ENCODE measurements at regions not wholly inside any gene's neighbourhood (a gene's known extent, or its start where the extent isn't known, plus 50 kb on each side); places are given as distances from the start of the nearest gene placed in this dataset.

DNA sequence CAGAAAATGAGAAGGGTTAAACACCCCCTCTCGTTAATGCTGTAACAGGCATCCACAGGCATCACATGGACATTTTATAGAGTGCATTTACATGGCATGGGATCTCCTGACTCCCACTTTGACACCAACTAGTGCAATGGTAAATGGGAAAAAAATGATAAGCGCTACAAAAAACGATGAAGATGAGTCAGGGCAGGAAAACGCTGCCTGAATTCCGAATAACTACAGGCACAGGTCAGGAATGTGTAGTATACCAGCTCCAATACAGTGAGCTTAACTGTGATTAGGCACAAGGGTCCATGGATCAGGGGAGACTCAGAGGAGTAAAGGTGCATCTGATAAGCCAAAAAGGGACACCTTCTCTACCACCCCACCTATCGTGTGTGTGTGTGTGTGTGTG lies 223.6 kb downstream of the FOXO1 start:
- Mint-ChIP-seq H3K27me3 (no peaks in the 10 kb centered on the region), H3K4me1 (ENCODE audit: low read depth) (peaks cover 26% of the 10 kb centered on the region), H3K36me3 (ENCODE audit: low read depth) (no peaks in the 10 kb centered on the region), H3K27ac (no peak overlapping the region), H3K4me3 (no peak overlapping the region), H3K9me3 (no peaks in the 10 kb centered on the region)
- no peak for ATAC-seq (ENCODE audit: poor library complexity)
- Histone ChIP-seq H3K4me3 (ENCODE audit: low read length) (no peak overlapping the region), H3K27me3 (ENCODE audit: control insufficient read depth in 1 of 2, insufficient read depth in 2 of 2, low read length in 2 of 2) (no peaks in the 10 kb centered on the region), H3K27ac (ENCODE audit: low read depth in 1 of 2, low read length in 2 of 2) (no peak overlapping the region), H3K36me3 (ENCODE audit: insufficient read depth, low read length) (no peaks in the 10 kb centered on the region), H3K9me3 (ENCODE audit: control insufficient read depth in 1 of 2, insufficient read depth in 1 of 2, low read length in 2 of 2) (peaks cover 0 to 5% of the 10 kb centered on the region in 2 experiments), H3K4me1 (ENCODE audit: insufficient read depth, low read length) (peaks cover 28% of the 10 kb centered on the region)
- CTCF ChIA-PET, result no interaction called here
- TF ChIP-seq CTCF (IDR thresholded peaks at IDR 0.05), result no peak
- intact Hi-C loops (cut with DNase I, micrococcal nuclease), result no loop called here
- no peak for DNase-seq
- POLR2A ChIA-PET, result no interaction called here

GRCh38 chr13:40444241-40444640 lies 222.2 kb downstream of the FOXO1 start:
- ChIA-PET POLR2A (interaction anchor here (0.6 to 1.0 kb wide), 2 partner anchors 10 to 42 kb away, joined by 3 read pairs; no protein-coding TSS in a partner anchor), CTCF (no interaction called here)
- H3K27me3 ChIP-seq (ENCODE audit: control insufficient read depth in 1 of 2, insufficient read depth in 2 of 2, low read length in 2 of 2), result no peaks in the 10 kb centered on the region
- no peaks in the 10 kb centered on the region for H3K36me3 Mint-ChIP-seq (ENCODE audit: low read depth)
- H3K9me3 Mint-ChIP-seq, result no peaks in the 10 kb centered on the region
- H3K9me3 ChIP-seq (ENCODE audit: control insufficient read depth in 1 of 2, insufficient read depth in 1 of 2, low read length in 2 of 2), result peaks cover 3 to 5% of the 10 kb centered on the region in 2 experiments
- H3K27ac ChIP-seq (ENCODE audit: low read depth in 1 of 2, low read length in 2 of 2), result no peak overlapping the region
- H3K4me1 ChIP-seq (ENCODE audit: insufficient read depth, low read length), result peaks cover 14% of the 10 kb centered on the region
- no peaks in the 10 kb centered on the region for H3K27me3 Mint-ChIP-seq
- H3K36me3 ChIP-seq (ENCODE audit: insufficient read depth, low read length), result no peaks in the 10 kb centered on the region
- DNase-seq (no peak), ATAC-seq (ENCODE audit: poor library complexity) (no peak)
- no peak overlapping the region for H3K4me3 ChIP-seq (ENCODE audit: low read length)
- no peak for TF ChIP-seq CTCF (IDR thresholded peaks at IDR 0.05)
- peaks cover 17% of the 10 kb centered on the region for H3K4me1 Mint-ChIP-seq (ENCODE audit: low read depth)
- intact Hi-C loops (cut with DNase I, micrococcal nuclease), result no loop called here
- no peak overlapping the region for H3K27ac Mint-ChIP-seq
- no peak overlapping the region for H3K4me3 Mint-ChIP-seq

DNA sequence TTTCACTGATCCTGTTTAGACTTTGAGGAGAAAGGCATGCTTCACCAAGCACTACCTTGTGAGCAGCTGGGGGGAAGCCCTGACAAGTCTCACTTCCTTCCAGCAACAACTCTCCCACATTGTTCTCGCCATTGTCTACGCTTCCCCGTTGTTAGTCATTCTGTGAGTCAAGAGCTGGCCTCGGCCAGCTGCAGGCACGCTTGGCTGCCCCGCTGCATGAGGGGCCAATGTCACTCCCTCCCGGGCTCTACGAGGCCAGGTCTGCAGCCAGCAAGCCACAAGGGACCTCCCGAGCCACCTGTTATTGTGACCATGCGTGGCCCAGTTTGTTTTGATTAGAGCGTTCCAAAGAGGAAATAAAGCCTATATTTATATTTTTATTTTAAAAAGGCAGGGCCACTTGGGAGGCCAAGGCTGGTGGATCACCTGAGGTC lies 220.9 kb downstream of the FOXO1 start:
- Histone ChIP-seq H3K27ac (ENCODE audit: low read depth in 1 of 2, low read length in 2 of 2) (no peak overlapping the region), H3K36me3 (ENCODE audit: insufficient read depth, low read length) (no peaks in the 10 kb centered on the region), H3K9me3 (ENCODE audit: control insufficient read depth in 1 of 2, insufficient read depth in 1 of 2, low read length in 2 of 2) (peaks cover 5 to 6% of the 10 kb centered on the region in 2 experiments), H3K4me3 (ENCODE audit: low read length) (no peak overlapping the region), H3K4me1 (ENCODE audit: insufficient read depth, low read length) (peaks cover 7% of the 10 kb centered on the region), H3K27me3 (ENCODE audit: control insufficient read depth in 1 of 2, insufficient read depth in 2 of 2, low read length in 2 of 2) (no peaks in the 10 kb centered on the region)
- ChIA-PET CTCF (no interaction called here), POLR2A (interaction anchor here (1.2 kb wide), 1 partner anchor 11 kb away, joined by 3 read pairs; no protein-coding TSS in a partner anchor)
- Mint-ChIP-seq H3K9me3 (peaks cover 2% of the 10 kb centered on the region), H3K27ac (no peak overlapping the region), H3K4me3 (no peak overlapping the region), H3K36me3 (ENCODE audit: low read depth) (no peaks in the 10 kb centered on the region), H3K27me3 (no peaks in the 10 kb centered on the region), H3K4me1 (ENCODE audit: low read depth) (peaks cover 11% of the 10 kb centered on the region)
- TF ChIP-seq CTCF (IDR thresholded peaks at IDR 0.05), result no peak
- intact Hi-C loops (cut with DNase I, micrococcal nuclease), result no loop called here
- ATAC-seq (ENCODE audit: poor library complexity) (no peak), DNase-seq (peak in 2 of 14 experiments; percentile 64 to 74)
